COR-L47 (cell line): ENCODE measurements at regions not wholly inside any gene's neighbourhood (a gene's known extent, or its start where the extent isn't known, plus 50 kb on each side); places are given as distances from the start of the nearest gene placed in this dataset.

ENCODE experiments used
- DNase-seq: peaks from one replicate; lab custom pipeline; 2025; lab: John Stamatoyannopoulos, UW

- no peak for DNase-seq
Measured at GRCh38 chr9:79334711-79335110, 237.1 kb upstream of the TLE4 start.

- no peak for DNase-seq
Measured at GRCh38 chr9:79335987-79336386, 235.8 kb upstream of the TLE4 start.

DNA sequence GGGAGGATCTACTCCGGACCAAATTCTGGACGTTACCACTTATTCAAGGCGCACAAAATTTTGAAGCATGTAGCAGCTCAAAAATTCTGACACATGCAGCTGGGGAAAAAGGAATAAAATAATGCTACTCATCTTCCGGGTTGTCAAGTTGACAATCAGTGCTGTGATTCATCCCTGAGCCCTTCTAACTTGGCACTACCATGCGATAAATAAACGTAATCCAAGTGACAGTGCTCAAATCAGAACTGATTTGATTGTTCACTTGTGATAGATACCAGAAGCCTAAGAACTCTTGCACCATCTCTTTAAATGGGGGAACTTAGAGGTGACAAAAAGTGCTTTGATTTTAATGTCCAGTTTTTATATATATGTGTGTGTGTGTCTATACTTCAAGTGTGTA is 230.2 kb upstream of the TLE4 start:
- DNase-seq, result no peak

DNA sequence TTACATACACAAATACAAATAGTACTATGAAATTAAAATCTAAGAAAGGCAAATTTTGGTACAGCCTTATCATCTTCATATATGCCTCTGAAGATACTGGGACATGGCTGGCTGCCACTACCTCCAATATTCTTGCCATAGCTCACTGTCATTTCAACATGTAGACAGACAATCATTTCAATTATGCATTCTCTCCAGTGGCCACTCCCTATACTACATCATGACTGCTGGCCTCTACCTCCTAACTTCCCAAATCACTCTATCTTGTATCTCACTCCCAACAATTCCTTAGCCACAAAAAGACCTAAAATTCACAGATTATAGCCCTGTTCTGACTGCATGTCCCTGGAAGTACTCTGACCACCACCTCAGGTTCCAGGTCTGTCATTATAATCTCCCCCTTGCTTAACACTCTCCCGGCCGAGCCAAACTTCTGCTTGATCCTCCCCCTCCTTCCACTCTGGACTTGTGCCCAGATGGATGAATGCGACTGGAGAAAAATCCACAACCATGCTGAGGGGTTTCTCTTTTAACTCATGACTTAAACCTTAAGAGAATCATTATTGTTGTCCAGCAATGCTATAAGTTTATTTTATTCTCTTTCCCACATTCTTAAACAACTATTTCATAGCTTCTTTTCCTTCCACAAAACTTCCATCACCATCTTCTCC is 225.3 kb upstream of the TLE4 start:
- DNase-seq, result no peak

DNA sequence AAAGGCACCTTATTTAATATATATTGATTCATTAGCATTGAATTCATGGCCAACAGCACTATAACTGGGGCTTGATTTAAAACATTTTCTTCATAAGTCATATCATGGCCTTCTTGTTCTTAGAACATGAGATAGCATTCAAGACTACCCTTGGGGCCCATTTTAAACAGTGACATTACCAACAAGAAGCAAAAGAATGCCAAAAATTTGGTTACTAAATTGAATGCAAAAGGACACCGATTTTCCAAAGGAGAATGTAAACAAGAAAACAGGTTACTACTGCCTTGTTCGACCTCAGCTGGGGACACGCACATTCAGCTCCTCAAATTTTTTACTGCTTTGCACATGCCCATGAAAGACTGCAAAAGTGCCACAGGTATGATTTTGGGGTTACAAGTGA is 219.4 kb upstream of the TLE4 start:
- DNase-seq, result no peak

- DNase-seq, result no peak
Measured at GRCh38 chr9:79353856-79354520, 217.8 kb upstream of the TLE4 start.

DNA sequence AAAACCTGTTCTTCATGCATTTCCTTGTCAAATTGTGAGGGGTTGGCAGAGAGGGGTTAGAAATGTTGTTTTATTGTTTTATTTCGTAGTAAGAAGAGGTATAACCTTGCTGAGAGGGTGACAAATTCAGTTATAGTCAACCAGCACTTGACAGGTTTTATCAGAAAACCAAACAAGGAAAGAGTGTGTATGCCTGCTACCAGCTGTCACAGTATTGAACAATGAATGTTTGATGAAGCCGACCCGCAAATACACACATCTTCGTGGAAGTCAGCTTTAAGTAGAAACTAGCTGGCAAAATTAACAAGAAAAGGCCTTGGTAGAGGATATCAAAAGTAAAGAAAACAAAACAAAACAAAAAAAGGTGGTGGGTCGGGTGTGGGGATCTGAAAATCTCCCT is 214.6 kb upstream of the TLE4 start:
- no peak for DNase-seq

DNA sequence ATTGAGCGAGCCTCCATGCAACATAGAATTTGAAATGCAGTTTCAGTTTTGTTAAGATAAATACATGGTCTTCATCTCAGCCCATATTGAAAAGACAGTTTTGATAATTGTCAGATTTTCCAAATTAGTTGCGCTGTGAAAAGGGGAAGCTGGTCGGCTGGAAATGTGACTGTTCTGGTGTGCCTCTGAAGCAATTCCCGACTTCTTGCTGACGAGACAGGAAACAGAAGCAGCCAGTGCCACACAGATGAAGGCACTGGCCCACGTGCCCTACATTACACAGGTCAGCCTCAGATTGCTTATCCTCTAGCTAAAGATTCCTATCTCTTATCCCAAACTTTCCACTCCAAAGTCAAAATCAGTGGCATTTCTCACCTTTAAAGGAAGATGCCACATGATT is 214.1 kb upstream of the TLE4 start:
- no peak for DNase-seq

- DNase-seq, result peak; percentile 60
Measured at GRCh38 chr9:79360387-79361347, 211.1 kb upstream of the TLE4 start.

- peak; percentile 80 for DNase-seq
Measured at GRCh38 chr9:79362100-79363081, 209.4 kb upstream of the TLE4 start.

DNA sequence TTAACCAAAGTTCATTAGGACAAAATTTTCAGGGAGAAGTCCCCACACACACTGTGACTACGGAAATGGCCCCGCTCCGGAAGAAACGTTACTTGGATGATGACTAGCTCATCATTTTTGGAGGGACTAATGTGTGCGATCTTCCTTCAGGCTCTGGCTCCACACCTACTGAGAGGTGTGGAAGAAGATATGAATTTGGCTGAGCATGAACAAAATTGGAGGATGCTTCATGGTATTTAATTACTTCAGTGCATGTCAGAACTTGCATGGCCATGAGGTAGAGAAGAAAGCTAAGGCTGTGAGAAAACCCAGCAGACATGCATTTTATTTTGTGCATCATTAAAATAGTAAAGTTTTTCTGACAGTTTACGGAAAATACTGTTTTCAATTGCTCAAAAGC is 202.1 kb upstream of the TLE4 start:
- no peak for DNase-seq

- no peak for DNase-seq
Measured at GRCh38 chr9:79371301-79371700, 200.5 kb upstream of the TLE4 start.

GRCh38 chr9:79371948-79372555 is 199.7 kb upstream of the TLE4 start:
- DNase-seq, result no peak

DNA sequence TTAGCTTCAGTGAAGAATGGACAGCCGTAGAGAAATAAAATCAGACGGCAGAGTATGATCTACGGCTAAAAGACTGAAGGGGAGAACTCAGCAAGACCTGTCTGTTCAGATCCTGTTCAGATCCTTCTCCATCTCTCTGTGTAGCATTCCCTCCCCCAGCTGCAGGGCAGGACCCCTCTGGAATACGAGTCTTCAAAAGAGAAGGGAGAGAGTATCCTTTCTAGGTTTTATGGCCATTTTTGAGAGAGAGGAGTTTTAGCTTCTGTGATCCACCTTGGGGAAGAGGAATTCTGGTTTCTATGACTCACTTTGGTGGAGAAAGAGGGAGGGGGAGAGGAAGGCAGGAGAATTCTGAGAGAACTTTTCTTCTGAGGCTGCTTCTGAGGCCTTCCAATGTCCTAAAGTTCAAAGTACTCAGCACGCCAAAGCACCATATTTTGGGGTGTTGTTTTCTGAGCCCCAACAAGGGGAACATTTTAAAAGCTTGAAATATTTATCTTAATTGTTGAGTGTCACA is 194.4 kb upstream of the TLE4 start:
- DNase-seq, result no peak

- DNase-seq, result no peak
Measured at GRCh38 chr9:79378107-79378506, 193.7 kb upstream of the TLE4 start.

DNA sequence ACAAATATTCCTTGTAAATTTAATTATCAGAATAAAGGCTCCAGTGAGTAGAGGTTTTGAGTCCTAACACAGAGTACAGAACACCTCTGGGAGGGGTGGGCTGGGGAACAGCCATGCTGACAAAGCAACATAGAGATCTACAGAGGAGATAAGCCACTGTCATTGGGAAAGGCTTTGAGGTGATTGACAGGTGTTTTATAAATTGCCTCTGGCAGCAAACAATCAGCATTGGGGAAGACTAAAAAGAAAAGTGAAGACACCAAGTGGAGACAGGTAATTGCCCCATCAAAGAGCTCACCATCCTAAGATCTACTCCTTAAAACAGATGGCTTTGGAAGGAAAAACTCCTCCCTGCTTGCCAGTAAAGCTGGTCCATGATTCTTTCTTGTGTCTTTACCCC is 189.7 kb upstream of the TLE4 start:
- no peak for DNase-seq

DNA sequence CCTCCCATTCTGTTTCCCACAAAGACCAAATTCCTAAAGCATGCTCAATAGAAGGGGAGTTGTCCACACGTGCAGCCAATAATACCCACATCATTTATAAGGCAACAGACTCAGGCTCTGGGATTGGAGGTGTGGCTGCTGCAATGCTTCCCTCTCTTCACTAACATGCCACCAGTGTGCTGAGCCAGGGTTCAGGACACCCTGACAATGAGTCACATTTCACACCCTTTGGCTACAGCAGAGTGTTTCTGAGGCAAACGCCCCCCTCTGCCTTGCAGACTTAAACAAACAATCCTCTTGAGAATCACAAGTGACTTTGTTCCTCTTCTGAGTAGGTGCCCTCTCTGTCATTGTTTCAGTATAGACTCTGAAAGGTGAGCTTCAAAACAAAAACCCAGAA is 189.3 kb upstream of the TLE4 start:
- no peak for DNase-seq

- DNase-seq, result no peak
Measured at GRCh38 chr9:79383096-79383495, 188.7 kb upstream of the TLE4 start.

- no peak for DNase-seq
Measured at GRCh38 chr9:79384091-79384490, 187.7 kb upstream of the TLE4 start.

GRCh38 chr9:79384501-79384900 is 187.3 kb upstream of the TLE4 start:
- DNase-seq, result no peak
